Subcutaneous abdominal adipose tissue (tissue), 5 donors: ENCODE measurements at regions not wholly inside any gene's neighbourhood (a gene's known extent, or its start where the extent isn't known, plus 50 kb on each side); places are given as distances from the start of the nearest gene placed in this dataset.

Experiments used
- H3K27ac ChIP-seq: one replicate; pipeline ENCODE4 v1.7.0; 2013; ENCODE audit warnings: low read depth, mild to moderate bottlenecking, inconsistent platforms, low read length, moderate library complexity
- H3K27me3 ChIP-seq, 5 donors: one replicate each; pipeline ENCODE4 v1.7.0; 2013; ENCODE audit warnings: low read length in 5 of 5, inconsistent platforms in 1 of 5; ENCODE audit not compliant: control insufficient read depth in 5 of 5, insufficient read depth in 4 of 5
- H3K36me3 ChIP-seq, 5 donors: one replicate each; pipeline ENCODE4 v1.7.0; 2013; ENCODE audit warnings: low read length in 5 of 5; ENCODE audit not compliant: control insufficient read depth in 5 of 5, insufficient read depth in 5 of 5
- H3K4me1 ChIP-seq, 5 donors: one replicate each; pipeline ENCODE4 v1.7.0; 2013; ENCODE audit warnings: low read length in 5 of 5, mild to moderate bottlenecking in 3 of 5, moderate library complexity in 1 of 5; ENCODE audit not compliant: control insufficient read depth in 5 of 5, insufficient read depth in 5 of 5
- H3K4me3 ChIP-seq, 5 donors: one replicate each; pipeline ENCODE4 v1.7.0; 2013; ENCODE audit warnings: low read length in 5 of 5, low read depth in 1 of 5
- H3K9ac ChIP-seq, 5 donors: one replicate each; pipeline ENCODE4 v1.7.0; 2013; ENCODE audit warnings: low read length in 5 of 5, mild to moderate bottlenecking in 4 of 5, moderate library complexity in 3 of 5
- H3K9me3 ChIP-seq, 5 donors: one replicate each; pipeline ENCODE4 v1.7.0; 2013; ENCODE audit warnings: low read length in 5 of 5; ENCODE audit not compliant: control insufficient read depth in 5 of 5
- donor health status: healthy.
- donor health status: healthy.
- donor health status: healthy.
- donor health status: healthy.
- donor health status: healthy.

GRCh38 chr13:107209824-107210722, 642.1 kb upstream of the ARGLU1 start:
- Histone ChIP-seq H3K36me3 (no peaks in the 10 kb centered on the region), H3K9ac (no peak overlapping the region), H3K4me1 (peaks cover 2 to 33% (median 6%) of the 10 kb centered on the region in 5 donors), H3K9me3 (no peaks in the 10 kb centered on the region), H3K27ac (no peak overlapping the region), H3K27me3 (peaks cover 0 to 5% (median 0%) of the 10 kb centered on the region in 5 donors), H3K4me3 (peak overlapping the region in 2 of 5 donors; percentile 8 to 42)

GRCh38 chr13:107208889-107209288, 641.0 kb upstream of the ARGLU1 start:
- Histone ChIP-seq H3K36me3 (no peaks in the 10 kb centered on the region), H3K27ac (no peak overlapping the region), H3K9me3 (no peaks in the 10 kb centered on the region), H3K4me1 (peaks cover 2 to 38% (median 6%) of the 10 kb centered on the region in 5 donors), H3K4me3 (no peak overlapping the region), H3K27me3 (peaks cover 0 to 5% (median 0%) of the 10 kb centered on the region in 5 donors), H3K9ac (no peak overlapping the region)

DNA sequence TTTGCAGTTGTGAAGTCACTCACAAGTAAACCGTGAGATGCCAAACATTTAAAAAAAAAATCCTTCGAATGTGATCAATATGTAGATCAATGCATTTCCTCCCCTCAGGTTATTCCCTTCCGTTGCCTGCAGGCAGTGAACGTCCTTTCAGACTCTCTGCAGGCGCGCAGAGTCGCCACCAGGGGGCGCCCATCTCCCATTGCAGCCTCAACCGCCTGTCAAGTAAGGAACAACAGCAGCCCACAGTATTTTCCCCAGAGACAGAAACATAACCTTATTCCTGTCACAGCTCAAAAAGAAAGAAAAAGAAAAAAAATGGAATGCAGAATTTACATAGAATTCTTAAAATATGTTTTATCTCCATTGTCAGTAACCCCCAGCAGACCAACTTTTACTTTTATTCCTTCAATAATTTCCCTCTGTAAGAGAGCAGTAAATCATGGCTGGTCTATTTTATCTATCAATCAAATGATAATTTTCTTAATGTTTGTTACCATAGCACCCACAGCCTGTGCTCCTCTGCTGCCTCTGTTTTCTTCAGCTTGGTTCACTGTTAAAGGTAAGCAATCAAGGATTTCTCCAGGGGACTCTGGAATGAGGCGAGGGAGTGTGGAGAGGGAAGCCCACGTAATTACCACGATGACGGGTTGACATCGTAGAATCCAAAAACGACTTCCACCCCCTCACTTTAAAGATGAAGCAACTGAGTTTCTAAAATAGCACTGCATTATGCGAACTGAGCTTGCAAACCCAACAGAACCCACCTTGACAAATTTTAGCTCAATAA, 637.6 kb upstream of the ARGLU1 start:
- H3K27ac ChIP-seq, result no peak overlapping the region
- H3K9ac ChIP-seq, result no peak overlapping the region
- no peak overlapping the region for H3K4me3 ChIP-seq
- H3K4me1 ChIP-seq, result peaks cover under 1 to 48% (median 8%) of the 10 kb centered on the region in 5 donors
- no peaks in the 10 kb centered on the region for H3K36me3 ChIP-seq
- peaks cover 0 to 5% (median 0%) of the 10 kb centered on the region in 5 donors for H3K27me3 ChIP-seq
- no peaks in the 10 kb centered on the region for H3K9me3 ChIP-seq

GRCh38 chr13:107203146-107203847, 635.4 kb upstream of the ARGLU1 start:
- Histone ChIP-seq H3K9ac (peak overlapping the region in 1 of 5 donors; percentile 16), H3K4me3 (no peak overlapping the region), H3K36me3 (no peaks in the 10 kb centered on the region), H3K9me3 (no peaks in the 10 kb centered on the region), H3K27me3 (peaks cover 0 to 2% (median 0%) of the 10 kb centered on the region in 5 donors), H3K27ac (peak overlapping the region; percentile 61), H3K4me1 (peaks cover 0 to 40% (median 6%) of the 10 kb centered on the region in 5 donors)

- Histone ChIP-seq H3K4me3 (no peak overlapping the region), H3K4me1 (peaks cover 0 to 33% (median 6%) of the 10 kb centered on the region in 5 donors), H3K27ac (peak overlapping the region; percentile 61), H3K9ac (no peak overlapping the region), H3K9me3 (no peaks in the 10 kb centered on the region), H3K27me3 (no peaks in the 10 kb centered on the region), H3K36me3 (no peaks in the 10 kb centered on the region)
Observed at GRCh38 chr13:107202371-107203023, 634.6 kb upstream of the ARGLU1 start.

DNA sequence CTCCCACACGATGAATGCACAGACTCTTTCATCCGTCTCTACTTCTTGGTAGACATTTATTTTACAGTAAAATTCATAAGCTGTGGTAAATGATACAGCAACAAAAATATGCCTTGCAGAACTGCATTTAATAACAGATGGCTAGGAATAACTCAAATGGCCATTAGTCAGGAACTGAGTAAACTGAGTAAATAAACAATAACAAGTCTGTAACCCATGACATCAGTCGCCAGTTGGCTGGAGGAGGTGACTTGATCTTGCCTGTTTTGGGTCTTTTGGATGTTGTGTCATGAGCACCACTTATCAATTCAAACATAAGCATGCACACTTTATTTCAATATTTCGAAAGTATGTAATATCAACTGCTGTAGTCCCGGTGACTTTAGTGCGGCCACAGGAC, 632.6 kb upstream of the ARGLU1 start:
- H3K36me3 ChIP-seq, result no peaks in the 10 kb centered on the region
- no peak overlapping the region for H3K27ac ChIP-seq
- H3K27me3 ChIP-seq, result no peaks in the 10 kb centered on the region
- H3K9ac ChIP-seq, result no peak overlapping the region
- H3K4me1 ChIP-seq, result peaks cover 0 to 20% (median 6%) of the 10 kb centered on the region in 5 donors
- H3K4me3 ChIP-seq, result no peak overlapping the region
- H3K9me3 ChIP-seq, result peaks cover 0 to 3% (median 0%) of the 10 kb centered on the region in 5 donors

- Histone ChIP-seq H3K27ac (no peak overlapping the region), H3K9me3 (peaks cover 0 to 5% (median 3%) of the 10 kb centered on the region in 5 donors), H3K9ac (no peak overlapping the region), H3K4me3 (no peak overlapping the region), H3K27me3 (peaks cover 0 to 2% (median 0%) of the 10 kb centered on the region in 5 donors), H3K36me3 (no peaks in the 10 kb centered on the region), H3K4me1 (no peaks in the 10 kb centered on the region)
Observed at GRCh38 chr13:107192289-107192688, 624.4 kb upstream of the ARGLU1 start.

GRCh38 chr13:107190065-107190464, 622.1 kb upstream of the ARGLU1 start:
- Histone ChIP-seq H3K4me3 (no peak overlapping the region), H3K27me3 (peaks cover 0 to 2% (median 0%) of the 10 kb centered on the region in 5 donors), H3K9me3 (peaks cover 0 to 5% (median 0%) of the 10 kb centered on the region in 5 donors), H3K36me3 (no peaks in the 10 kb centered on the region), H3K27ac (no peak overlapping the region), H3K9ac (no peak overlapping the region), H3K4me1 (no peaks in the 10 kb centered on the region)

GRCh38 chr13:107185889-107186288, 618.0 kb upstream of the ARGLU1 start:
- Histone ChIP-seq H3K27me3 (no peaks in the 10 kb centered on the region), H3K9ac (no peak overlapping the region), H3K9me3 (no peaks in the 10 kb centered on the region), H3K4me3 (no peak overlapping the region), H3K36me3 (no peaks in the 10 kb centered on the region), H3K27ac (no peak overlapping the region), H3K4me1 (no peaks in the 10 kb centered on the region)
